ENCODE measurements at regions not wholly inside any gene's neighbourhood (a gene's known extent, or its start where the extent isn't known, plus 50 kb on each side); places are given as distances from the start of the nearest gene placed in this dataset.

DNA sequence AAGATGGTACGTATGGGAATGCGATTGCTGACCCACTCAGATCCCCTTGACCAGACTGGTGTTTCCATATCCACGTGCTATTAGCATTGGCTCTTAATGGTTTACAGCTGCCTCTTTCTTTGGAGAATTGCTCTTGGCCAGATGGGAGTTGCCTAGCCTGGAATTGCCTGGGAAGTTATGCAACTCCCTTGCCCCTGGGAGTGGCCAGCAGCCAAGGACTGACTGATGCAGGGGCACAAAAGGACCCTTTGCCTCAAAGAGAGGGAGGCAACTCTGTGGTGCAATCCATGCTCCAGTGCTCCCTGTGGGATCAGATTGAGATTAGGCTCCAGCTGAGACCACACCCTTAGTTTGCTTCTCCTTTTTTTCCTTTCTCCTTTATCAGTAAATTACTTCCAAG, 203.5 kb upstream of the JAG1 start:
- no peak for DNase-seq (ENCODE audit: low spot score)
- H3K4me1 ChIP-seq (ENCODE audit: insufficient read depth) = no peaks in the 10 kb centered on the region
- H3K4me3 ChIP-seq = no peak overlapping the region
- peaks cover 13% of the 10 kb centered on the region; the same call in 1 of the 2 replicates for H3K9me2 ChIP-seq (ENCODE audit: insufficient read depth)
- H4K20me1 ChIP-seq (replicated peaks; ENCODE audit: insufficient read depth) = no peaks in the 10 kb centered on the region
- no peak overlapping the region for H3K27ac ChIP-seq (ENCODE audit: low read depth)
- H3K27ac Mint-ChIP-seq = no peak overlapping the region
- no peaks in the 10 kb centered on the region for H3K27me3 ChIP-seq (ENCODE audit: insufficient read depth)
- peak overlapping the region; percentile 38; the same call in 1 of the 2 replicates for H2AFZ ChIP-seq
- no peaks in the 10 kb centered on the region for H3K79me2 ChIP-seq (replicated peaks; ENCODE audit: insufficient read depth)
- H3K36me3 ChIP-seq (ENCODE audit: insufficient read depth) = no peaks in the 10 kb centered on the region
- ATAC-seq = no peak
- H3K4me1 Mint-ChIP-seq = peaks cover 2% of the 10 kb centered on the region; the same call in 1 of the 3 replicates
- no peak for TF ChIP-seq ZNF462 (CRISPR knock-in tag; IDR thresholded peaks at IDR 0.05)
- TF ChIP-seq, protein P1, sequence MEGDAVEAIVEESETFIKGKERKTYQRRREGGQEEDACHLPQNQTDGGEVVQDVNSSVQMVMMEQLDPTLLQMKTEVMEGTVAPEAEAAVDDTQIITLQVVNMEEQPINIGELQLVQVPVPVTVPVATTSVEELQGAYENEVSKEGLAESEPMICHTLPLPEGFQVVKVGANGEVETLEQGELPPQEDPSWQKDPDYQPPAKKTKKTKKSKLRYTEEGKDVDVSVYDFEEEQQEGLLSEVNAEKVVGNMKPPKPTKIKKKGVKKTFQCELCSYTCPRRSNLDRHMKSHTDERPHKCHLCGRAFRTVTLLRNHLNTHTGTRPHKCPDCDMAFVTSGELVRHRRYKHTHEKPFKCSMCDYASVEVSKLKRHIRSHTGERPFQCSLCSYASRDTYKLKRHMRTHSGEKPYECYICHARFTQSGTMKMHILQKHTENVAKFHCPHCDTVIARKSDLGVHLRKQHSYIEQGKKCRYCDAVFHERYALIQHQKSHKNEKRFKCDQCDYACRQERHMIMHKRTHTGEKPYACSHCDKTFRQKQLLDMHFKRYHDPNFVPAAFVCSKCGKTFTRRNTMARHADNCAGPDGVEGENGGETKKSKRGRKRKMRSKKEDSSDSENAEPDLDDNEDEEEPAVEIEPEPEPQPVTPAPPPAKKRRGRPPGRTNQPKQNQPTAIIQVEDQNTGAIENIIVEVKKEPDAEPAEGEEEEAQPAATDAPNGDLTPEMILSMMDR (conservative IDR thresholded peaks at IDR 0.05; ENCODE audit: low read depth in 2 of 2) = no peak
- TF ChIP-seq POLR2AphosphoS5 (IDR thresholded peaks at IDR 0.05; ENCODE audit: low read depth) = no peak
- TF ChIP-seq ZNF114 (CRISPR knock-in tag; IDR thresholded peaks at IDR 0.05) = no peak
- TF ChIP-seq ETS1 (IDR thresholded peaks at IDR 0.05) = no peak
- TF ChIP-seq NANOG (IDR thresholded peaks at IDR 0.05; ENCODE audit: borderline replicate concordance) = no peak
- no peak for TF ChIP-seq EZH2 (IDR thresholded peaks at IDR 0.05; ENCODE audit: low read depth, unreplicated experiment)
- TF ChIP-seq ZNF331 (CRISPR knock-in tag; IDR thresholded peaks at IDR 0.05; ENCODE audit: low read depth) = no peak
- TF ChIP-seq CREB1 (CRISPR knock-in tag; IDR thresholded peaks at IDR 0.05; ENCODE audit: low read depth) = no peak
- TF ChIP-seq EZH2phosphoT487 (IDR thresholded peaks at IDR 0.05; ENCODE audit: unreplicated experiment) = no peak
- TF ChIP-seq JUNB (IDR thresholded peaks at IDR 0.05; ENCODE audit: unreplicated experiment) = no peak
- TF ChIP-seq, protein P2, sequence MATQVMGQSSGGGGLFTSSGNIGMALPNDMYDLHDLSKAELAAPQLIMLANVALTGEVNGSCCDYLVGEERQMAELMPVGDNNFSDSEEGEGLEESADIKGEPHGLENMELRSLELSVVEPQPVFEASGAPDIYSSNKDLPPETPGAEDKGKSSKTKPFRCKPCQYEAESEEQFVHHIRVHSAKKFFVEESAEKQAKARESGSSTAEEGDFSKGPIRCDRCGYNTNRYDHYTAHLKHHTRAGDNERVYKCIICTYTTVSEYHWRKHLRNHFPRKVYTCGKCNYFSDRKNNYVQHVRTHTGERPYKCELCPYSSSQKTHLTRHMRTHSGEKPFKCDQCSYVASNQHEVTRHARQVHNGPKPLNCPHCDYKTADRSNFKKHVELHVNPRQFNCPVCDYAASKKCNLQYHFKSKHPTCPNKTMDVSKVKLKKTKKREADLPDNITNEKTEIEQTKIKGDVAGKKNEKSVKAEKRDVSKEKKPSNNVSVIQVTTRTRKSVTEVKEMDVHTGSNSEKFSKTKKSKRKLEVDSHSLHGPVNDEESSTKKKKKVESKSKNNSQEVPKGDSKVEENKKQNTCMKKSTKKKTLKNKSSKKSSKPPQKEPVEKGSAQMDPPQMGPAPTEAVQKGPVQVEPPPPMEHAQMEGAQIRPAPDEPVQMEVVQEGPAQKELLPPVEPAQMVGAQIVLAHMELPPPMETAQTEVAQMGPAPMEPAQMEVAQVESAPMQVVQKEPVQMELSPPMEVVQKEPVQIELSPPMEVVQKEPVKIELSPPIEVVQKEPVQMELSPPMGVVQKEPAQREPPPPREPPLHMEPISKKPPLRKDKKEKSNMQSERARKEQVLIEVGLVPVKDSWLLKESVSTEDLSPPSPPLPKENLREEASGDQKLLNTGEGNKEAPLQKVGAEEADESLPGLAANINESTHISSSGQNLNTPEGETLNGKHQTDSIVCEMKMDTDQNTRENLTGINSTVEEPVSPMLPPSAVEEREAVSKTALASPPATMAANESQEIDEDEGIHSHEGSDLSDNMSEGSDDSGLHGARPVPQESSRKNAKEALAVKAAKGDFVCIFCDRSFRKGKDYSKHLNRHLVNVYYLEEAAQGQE (IDR thresholded peaks at IDR 0.05; ENCODE audit: unreplicated experiment) = no peak
- no peak for TF ChIP-seq STAT1 (IDR thresholded peaks at IDR 0.05; ENCODE audit: unreplicated experiment)
- no peak overlapping the region for H3K4me3 Mint-ChIP-seq
- H3K36me3 Mint-ChIP-seq (ENCODE audit: low read depth) = no peaks in the 10 kb centered on the region
- H3F3A ChIP-seq (replicated peaks; ENCODE audit: low read depth) = no peaks in the 10 kb centered on the region
- no peaks in the 10 kb centered on the region for H3K27me3 Mint-ChIP-seq (ENCODE audit: insufficient read depth, low read depth, poor library complexity)
- H3K9me3 Mint-ChIP-seq = no peaks in the 10 kb centered on the region
- H3K4me2 ChIP-seq = no peak overlapping the region

Data from GM23338 (cell line).